ENCODE measurements at regions not wholly inside any gene's neighbourhood (a gene's known extent, or its start where the extent isn't known, plus 50 kb on each side); places are given as distances from the start of the nearest gene placed in this dataset.
"Not testable (repeated sequence)": the region's sequence is repeated elsewhere in the genome, so short reads cannot be mapped to it uniquely, and the experiment has no call there.

GRCh38 chr7:142567201-142568075, 181.8 kb upstream of the PRSS1 start:
- no peak for TF ChIP-seq POLR2AphosphoS5 (IDR thresholded peaks at IDR 0.05; ENCODE audit: borderline replicate concordance, low read depth, low read length)
- TF ChIP-seq EZH2 (IDR thresholded peaks at IDR 0.05): no peak
- no peak for TF ChIP-seq FOXP2 (optimal IDR thresholded peaks at IDR 0.05; ENCODE audit: control extremely low read depth, extremely low read length, insufficient read depth)
- no peak overlapping the region for H3K27ac ChIP-seq
- no peaks in the 10 kb centered on the region for H3K36me3 ChIP-seq (ENCODE audit: insufficient read depth, low read length)
- H3K4me3 ChIP-seq: no peak overlapping the region
- no peak overlapping the region for H3K9ac ChIP-seq (ENCODE audit: insufficient read length)
- no peaks in the 10 kb centered on the region for H3K9me3 ChIP-seq (ENCODE audit: low read depth, low read length)
- no peak for DNase-seq (ENCODE audit: low read depth, low spot score)

- Histone ChIP-seq H3K36me3 (ENCODE audit: insufficient read depth, low read length) (no peaks in the 10 kb centered on the region), H3K27ac (no peak overlapping the region), H3K9ac (ENCODE audit: insufficient read length) (no peak overlapping the region), H3K4me3 (no peak overlapping the region), H3K9me3 (ENCODE audit: low read depth, low read length) (no peaks in the 10 kb centered on the region)
- no peak for TF ChIP-seq POLR2AphosphoS5 (IDR thresholded peaks at IDR 0.05; ENCODE audit: borderline replicate concordance, low read depth, low read length)
- TF ChIP-seq FOXP2 (optimal IDR thresholded peaks at IDR 0.05; ENCODE audit: control extremely low read depth, extremely low read length, insufficient read depth): no peak
- no peak for TF ChIP-seq EZH2 (IDR thresholded peaks at IDR 0.05)
- no peak for DNase-seq (ENCODE audit: low read depth, low spot score)
Measured at GRCh38 chr7:142566271-142566670, 183.0 kb upstream of the PRSS1 start.

- not testable (repeated sequence) for H3K27ac ChIP-seq; H3K9me3 ChIP-seq (ENCODE audit: low read depth, low read length); H3K4me3 ChIP-seq; H3K9ac ChIP-seq (ENCODE audit: insufficient read length); H3K36me3 ChIP-seq (ENCODE audit: insufficient read depth, low read length); DNase-seq (ENCODE audit: low read depth, low spot score)
Measured at GRCh38 chr7:142564125-142564524, 185.1 kb upstream of the PRSS1 start.

GRCh38 chr7:142563470-142563869, 185.8 kb upstream of the PRSS1 start:
- Histone ChIP-seq H3K9ac (ENCODE audit: insufficient read length) (no peak overlapping the region), H3K36me3 (ENCODE audit: insufficient read depth, low read length) (no peaks in the 10 kb centered on the region), H3K4me3 (no peak overlapping the region), H3K9me3 (ENCODE audit: low read depth, low read length) (no peaks in the 10 kb centered on the region), H3K27ac (no peak overlapping the region)
- no peak for DNase-seq (ENCODE audit: low read depth, low spot score)
- no peak for TF ChIP-seq POLR2AphosphoS5 (IDR thresholded peaks at IDR 0.05; ENCODE audit: borderline replicate concordance, low read depth, low read length)

GRCh38 chr7:142562688-142563087, 186.6 kb upstream of the PRSS1 start:
- DNase-seq (ENCODE audit: low read depth, low spot score): no peak
- Histone ChIP-seq H3K4me3 (no peak overlapping the region), H3K27ac (no peak overlapping the region), H3K36me3 (ENCODE audit: insufficient read depth, low read length) (no peaks in the 10 kb centered on the region), H3K9me3 (ENCODE audit: low read depth, low read length) (no peaks in the 10 kb centered on the region), H3K9ac (ENCODE audit: insufficient read length) (no peak overlapping the region)
- no peak for TF ChIP-seq FOXP2 (optimal IDR thresholded peaks at IDR 0.05; ENCODE audit: control extremely low read depth, extremely low read length, insufficient read depth)
- TF ChIP-seq POLR2AphosphoS5 (IDR thresholded peaks at IDR 0.05; ENCODE audit: borderline replicate concordance, low read depth, low read length): no peak
- TF ChIP-seq EZH2 (IDR thresholded peaks at IDR 0.05): no peak

- H3K9me3 ChIP-seq (ENCODE audit: low read depth, low read length); H3K9ac ChIP-seq (ENCODE audit: insufficient read length); H3K27ac ChIP-seq; H3K36me3 ChIP-seq (ENCODE audit: insufficient read depth, low read length); DNase-seq (ENCODE audit: low read depth, low spot score); H3K4me3 ChIP-seq: not testable (repeated sequence)
Measured at GRCh38 chr7:142561396-142561795, 187.9 kb upstream of the PRSS1 start.

GRCh38 chr7:142560770-142561169, 188.5 kb upstream of the PRSS1 start:
- not testable (repeated sequence) for H3K4me3 ChIP-seq; H3K27ac ChIP-seq; H3K9me3 ChIP-seq (ENCODE audit: low read depth, low read length); H3K36me3 ChIP-seq (ENCODE audit: insufficient read depth, low read length); DNase-seq (ENCODE audit: low read depth, low spot score); H3K9ac ChIP-seq (ENCODE audit: insufficient read length)

- no peaks in the 10 kb centered on the region for H3K9me3 ChIP-seq (ENCODE audit: low read depth, low read length)
- no peak overlapping the region for H3K9ac ChIP-seq (ENCODE audit: insufficient read length)
- no peak for DNase-seq (ENCODE audit: low read depth, low spot score)
- TF ChIP-seq POLR2AphosphoS5 (IDR thresholded peaks at IDR 0.05; ENCODE audit: borderline replicate concordance, low read depth, low read length) (no peak), EZH2 (IDR thresholded peaks at IDR 0.05) (no peak), FOXP2 (optimal IDR thresholded peaks at IDR 0.05; ENCODE audit: control extremely low read depth, extremely low read length, insufficient read depth) (no peak)
- no peaks in the 10 kb centered on the region for H3K36me3 ChIP-seq (ENCODE audit: insufficient read depth, low read length)
- H3K4me3 ChIP-seq: no peak overlapping the region
- no peak overlapping the region for H3K27ac ChIP-seq
Measured at GRCh38 chr7:142560166-142560565, 189.1 kb upstream of the PRSS1 start.

GRCh38 chr7:142557971-142558582, 191.2 kb upstream of the PRSS1 start:
- H3K4me3 ChIP-seq: no peak overlapping the region
- H3K27ac ChIP-seq: no peak overlapping the region
- H3K9ac ChIP-seq (ENCODE audit: insufficient read length): no peak overlapping the region
- H3K36me3 ChIP-seq (ENCODE audit: insufficient read depth, low read length): no peaks in the 10 kb centered on the region
- H3K9me3 ChIP-seq (ENCODE audit: low read depth, low read length): no peaks in the 10 kb centered on the region
- DNase-seq (ENCODE audit: low read depth, low spot score): no peak
- TF ChIP-seq FOXP2 (optimal IDR thresholded peaks at IDR 0.05; ENCODE audit: control extremely low read depth, extremely low read length, insufficient read depth) (no peak), EZH2 (IDR thresholded peaks at IDR 0.05) (no peak), POLR2AphosphoS5 (IDR thresholded peaks at IDR 0.05; ENCODE audit: borderline replicate concordance, low read depth, low read length) (no peak)

All from SK-N-MC (cell line).